CD4-positive, alpha-beta T cell treated with Interleukin-15 for 4 hours (primary cell): ENCODE measurements at regions not wholly inside any gene's neighbourhood (a gene's known extent, or its start where the extent isn't known, plus 50 kb on each side); places are given as distances from the start of the nearest gene placed in this dataset.
"Not testable (repeated sequence)": the region's sequence is repeated elsewhere in the genome, so short reads cannot be mapped to it uniquely, and the experiment has no call there.

Experiments used
- DNase-seq: peaks from one replicate; pipeline ENCODE4 v3.0.0-alpha.2; 2020; ENCODE audit warnings: low spot score

GRCh38 chr6:165846123-165846966 lies 183.3 kb upstream of the PDE10A start:
- no peak for DNase-seq

GRCh38 chr6:165845493-165845892 lies 182.5 kb upstream of the PDE10A start:
- no peak for DNase-seq

- DNase-seq = no peak
Measured at GRCh38 chr6:165844801-165845364, 181.8 kb upstream of the PDE10A start.

GRCh38 chr6:165844232-165844631 lies 181.2 kb upstream of the PDE10A start:
- DNase-seq = no peak

- no peak for DNase-seq
Measured at GRCh38 chr6:165843568-165844113, 180.6 kb upstream of the PDE10A start.

- DNase-seq = no peak
Measured at GRCh38 chr6:165843121-165843520, 180.1 kb upstream of the PDE10A start.

GRCh38 chr6:165842281-165842936 lies 179.4 kb upstream of the PDE10A start:
- no peak for DNase-seq

GRCh38 chr6:165841153-165841558 lies 178.1 kb upstream of the PDE10A start:
- no peak for DNase-seq

- no peak for DNase-seq
Measured at GRCh38 chr6:165837948-165838745, 175.1 kb upstream of the PDE10A start.

GRCh38 chr6:165836648-165837047 lies 173.6 kb upstream of the PDE10A start:
- not testable (repeated sequence) for DNase-seq

- DNase-seq = no peak
Measured at GRCh38 chr6:165835410-165835851, 172.4 kb upstream of the PDE10A start.

- DNase-seq = no peak
Measured at GRCh38 chr6:165834613-165835259, 171.7 kb upstream of the PDE10A start.

- DNase-seq = no peak
Measured at GRCh38 chr6:165833355-165833754, 170.3 kb upstream of the PDE10A start.

GRCh38 chr6:165831812-165832510 lies 168.9 kb upstream of the PDE10A start:
- no peak for DNase-seq

- DNase-seq = no peak
Measured at GRCh38 chr6:165830761-165831160, 167.7 kb upstream of the PDE10A start.

- no peak for DNase-seq
Measured at GRCh38 chr6:165829376-165829775, 166.3 kb upstream of the PDE10A start.

- DNase-seq = no peak
Measured at GRCh38 chr6:165827190-165827518, 164.1 kb upstream of the PDE10A start.

- no peak for DNase-seq
Measured at GRCh38 chr6:165826487-165827189, 163.6 kb upstream of the PDE10A start.

GRCh38 chr6:165825256-165825815 lies 162.3 kb upstream of the PDE10A start:
- no peak for DNase-seq
